ENCODE measurements at regions not wholly inside any gene's neighbourhood (a gene's known extent, or its start where the extent isn't known, plus 50 kb on each side); places are given as distances from the start of the nearest gene placed in this dataset.

DNA sequence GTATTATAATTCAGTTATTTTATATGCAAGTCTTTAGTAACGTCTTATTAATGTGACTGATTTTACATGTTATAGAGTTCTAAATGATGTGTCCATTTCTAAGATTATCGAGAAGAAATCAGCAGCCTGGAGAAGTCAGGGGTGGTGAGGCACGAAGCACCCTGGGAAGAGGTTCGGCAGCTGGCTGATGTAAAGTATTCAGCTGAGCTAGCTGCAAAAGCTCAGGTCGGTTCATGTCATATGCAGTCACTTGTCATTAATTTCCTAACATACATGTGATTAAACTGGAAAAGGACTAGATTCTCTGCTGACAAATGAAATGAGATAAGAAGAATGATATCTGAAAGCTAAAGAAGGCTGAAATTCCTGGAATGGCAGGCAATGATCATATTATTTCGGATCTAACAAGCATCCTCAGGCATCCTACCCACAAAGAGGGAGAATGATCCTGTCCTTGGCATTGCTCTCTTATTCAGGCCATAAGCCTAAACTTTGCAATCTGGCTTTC lies 383.0 kb upstream of the SLITRK1 start:
- TF ChIP-seq CTCF (IDR thresholded peaks at IDR 0.05 in 8 of 11, conservative IDR thresholded peaks at IDR 0.05 in 3 of 11) = no peak
- no peak for TF ChIP-seq POLR2A (IDR thresholded peaks at IDR 0.05)
